GM21360 (cell line): ENCODE measurements at regions not wholly inside any gene's neighbourhood (a gene's known extent, or its start where the extent isn't known, plus 50 kb on each side); places are given as distances from the start of the nearest gene placed in this dataset.

ENCODE experiments used
- ATAC-seq: cut with Tn5 transposase; IDR thresholded peaks from one replicate; pipeline ENCODE4 v1.9.1; 2021; ENCODE audit warnings: mild to moderate bottlenecking, moderate library complexity; ENCODE audit not compliant: unreplicated experiment

GRCh38 chr1:55276671-55277376 is 61.7 kb upstream of the USP24 start:
- ATAC-seq = no peak

- ATAC-seq = no peak
Measured at GRCh38 chr1:55275941-55276341, 60.8 kb upstream of the USP24 start.

GRCh38 chr1:55275151-55275748 is 60.1 kb upstream of the USP24 start:
- no peak for ATAC-seq

- no peak for ATAC-seq
Measured at GRCh38 chr1:55272994-55273393, 57.8 kb upstream of the USP24 start.
